ENCODE measurements at regions not wholly inside any gene's neighbourhood (a gene's known extent, or its start where the extent isn't known, plus 50 kb on each side); places are given as distances from the start of the nearest gene placed in this dataset.

DNA sequence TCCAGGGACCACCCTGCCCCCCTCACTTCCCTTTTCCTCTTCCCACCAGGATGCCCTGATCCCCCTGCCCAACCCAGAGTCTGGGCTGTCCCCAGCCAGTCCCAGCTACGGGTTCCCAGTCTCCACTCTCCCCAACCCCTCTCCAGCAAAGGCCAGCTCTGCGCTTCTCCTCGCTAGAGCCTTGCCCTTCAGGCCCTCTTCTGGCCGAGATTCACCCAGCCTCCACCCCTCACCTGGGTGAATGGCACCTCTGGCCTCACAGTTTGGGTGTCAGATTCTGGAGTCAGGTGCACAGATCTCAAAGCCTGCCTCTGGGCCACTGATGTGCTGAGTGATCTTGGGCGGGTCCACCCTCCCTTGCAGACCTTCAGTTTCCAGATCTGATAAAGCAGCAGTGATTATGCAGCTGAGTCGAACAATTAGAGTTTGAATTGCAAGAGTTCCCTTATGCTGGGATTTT is 185.6 kb upstream of the TNRC6C start:
- no peak for DNase-seq (ENCODE audit: low read depth in 2 of 2, low spot score in 1 of 2)

DNA sequence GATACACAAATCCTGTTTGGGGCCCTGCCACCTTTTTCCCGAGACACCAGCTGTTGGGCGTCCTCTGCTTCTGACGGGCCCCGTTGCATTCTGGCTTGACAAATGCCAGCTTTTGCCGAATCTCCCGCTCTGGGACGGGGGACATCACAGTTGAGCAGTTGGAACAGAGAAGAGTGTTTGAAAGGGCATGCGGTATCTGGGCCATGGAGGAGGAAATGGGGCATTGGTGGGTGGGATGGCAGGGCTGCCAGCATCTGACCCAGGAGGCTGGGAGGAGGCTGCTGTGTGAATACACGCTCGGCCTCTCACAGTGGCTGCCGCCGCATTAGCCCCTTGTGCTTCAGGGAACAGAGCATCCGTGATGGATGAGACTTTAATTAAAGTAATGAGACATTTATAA is 184.3 kb upstream of the TNRC6C start:
- no peak for DNase-seq (ENCODE audit: low read depth in 2 of 2, low spot score in 1 of 2)

DNA sequence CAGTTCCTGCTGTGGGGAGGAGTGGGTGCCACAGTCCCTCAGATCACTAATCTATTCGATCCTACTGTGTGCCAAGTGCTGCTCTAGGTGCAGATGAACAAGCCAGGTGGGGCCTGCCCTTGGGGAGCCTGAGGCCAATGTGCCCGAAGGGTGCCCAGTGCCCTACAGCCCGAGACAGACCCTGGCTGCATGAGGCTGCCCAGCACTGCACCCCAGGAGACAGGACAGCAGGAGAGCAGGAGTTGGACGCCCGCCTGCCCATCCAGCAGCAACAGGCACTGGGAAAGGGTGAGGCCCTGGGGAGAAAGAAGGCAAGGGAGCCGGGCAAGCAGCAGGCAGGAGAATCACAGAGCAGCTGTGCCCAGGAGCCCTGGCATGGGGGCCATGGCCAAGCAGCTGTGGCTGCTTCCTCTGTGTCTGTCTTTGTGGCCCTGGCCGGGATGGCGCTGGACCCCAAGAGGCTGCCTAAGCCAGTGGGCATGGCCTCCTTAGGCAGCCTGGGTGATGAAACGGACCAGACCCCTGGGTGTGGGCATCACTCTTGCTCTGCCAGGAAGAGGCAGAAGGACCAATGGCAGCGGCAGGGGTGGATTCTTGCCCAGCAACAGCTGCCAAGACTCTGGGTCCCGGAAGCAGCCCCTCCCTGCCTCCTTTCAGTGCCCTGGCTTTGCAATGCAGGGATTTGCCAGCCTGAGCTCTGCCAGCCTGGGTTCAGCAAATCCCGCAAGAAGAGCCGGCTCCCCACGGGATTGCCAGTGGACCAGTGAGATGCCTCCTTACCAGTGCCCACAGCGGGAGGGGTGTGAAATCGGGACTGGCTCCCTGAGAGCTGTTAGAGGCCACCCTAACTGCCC is 179.6 kb upstream of the TNRC6C start:
- DNase-seq (ENCODE audit: low read depth in 2 of 2, low spot score in 1 of 2) = no peak

DNA sequence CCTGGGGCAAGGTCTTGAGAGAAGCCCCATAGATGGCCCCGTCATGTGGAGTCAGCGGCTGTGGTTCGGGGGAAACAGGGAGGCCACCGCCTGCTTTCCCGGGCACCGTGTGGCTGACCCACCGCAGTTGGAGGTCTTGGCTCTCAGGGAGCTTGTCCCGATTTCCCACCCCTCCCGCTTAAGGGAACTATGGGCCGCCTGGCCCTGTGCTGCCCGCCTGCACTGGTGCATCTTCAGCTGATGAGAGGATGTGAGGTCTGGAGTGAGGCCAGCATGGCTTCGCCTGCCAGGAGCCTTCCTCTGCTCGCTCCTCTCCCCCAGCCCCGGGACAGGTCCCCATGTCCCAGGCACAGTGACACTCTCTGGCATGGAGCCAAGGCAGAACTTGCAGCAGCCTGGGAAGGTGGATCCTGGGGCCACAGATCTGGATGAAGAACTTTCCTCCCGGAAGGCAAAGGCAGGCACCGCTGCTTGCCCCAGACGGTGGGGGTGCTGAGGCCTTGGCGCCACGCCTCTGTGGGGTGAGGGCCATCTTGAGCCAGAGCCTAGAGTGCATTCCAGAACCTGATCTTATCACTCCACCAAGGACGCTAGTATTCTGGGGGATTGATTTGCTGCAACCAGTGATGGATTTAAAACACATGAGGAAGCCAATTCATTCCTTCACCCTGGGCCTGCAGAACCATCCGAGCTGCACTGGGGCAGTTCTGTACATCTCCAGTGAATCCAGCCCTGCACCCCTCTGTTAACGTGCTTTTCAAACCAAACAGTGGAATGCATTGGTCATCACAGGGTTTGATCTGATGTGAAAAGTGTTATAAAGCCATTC is 178.6 kb upstream of the TNRC6C start:
- DNase-seq (ENCODE audit: low read depth in 2 of 2, low spot score in 1 of 2) = no peak

DNA sequence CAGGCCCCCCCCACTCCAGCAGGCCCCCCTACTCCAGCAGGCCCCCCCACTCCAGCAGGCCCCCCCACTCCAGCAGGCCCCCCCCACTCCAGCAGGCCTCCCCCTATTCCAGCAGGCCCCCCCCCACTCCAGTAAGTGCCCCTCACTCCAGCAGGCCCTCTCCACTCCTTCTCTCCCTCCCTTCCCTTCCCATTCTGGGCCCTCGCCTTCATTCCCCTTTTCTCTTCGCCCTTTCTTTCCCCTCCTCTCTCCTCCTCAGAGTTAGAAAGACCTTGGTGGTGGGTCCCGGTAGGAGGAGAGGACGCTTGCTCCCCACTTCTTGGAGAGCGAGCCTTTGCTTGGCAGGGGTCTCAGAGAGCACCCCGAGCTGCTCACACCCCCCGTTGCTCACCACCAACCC is 177.0 kb upstream of the TNRC6C start:
- no peak for DNase-seq (ENCODE audit: low read depth in 2 of 2, low spot score in 1 of 2)

DNA sequence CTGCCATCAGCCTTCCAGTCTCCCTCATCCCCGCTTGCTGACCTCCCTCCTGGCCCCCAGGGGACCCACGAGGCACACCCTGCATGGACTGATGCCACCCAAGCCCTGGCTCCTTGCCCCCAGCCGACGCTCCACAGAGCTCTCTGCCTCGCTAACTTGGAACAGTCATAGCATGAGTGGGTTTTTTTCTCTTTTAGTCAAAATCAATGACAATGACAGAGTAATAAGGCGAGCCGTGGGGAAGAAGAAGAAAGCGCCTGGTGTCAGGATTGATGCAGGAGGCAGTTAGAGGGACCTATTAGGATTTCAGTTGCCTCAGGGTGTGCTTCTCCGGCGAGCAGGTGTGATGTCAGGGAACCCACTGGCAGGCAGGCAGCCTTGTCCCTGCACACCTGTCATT is 176.3 kb upstream of the TNRC6C start:
- no peak for DNase-seq (ENCODE audit: low read depth in 2 of 2, low spot score in 1 of 2)

DNA sequence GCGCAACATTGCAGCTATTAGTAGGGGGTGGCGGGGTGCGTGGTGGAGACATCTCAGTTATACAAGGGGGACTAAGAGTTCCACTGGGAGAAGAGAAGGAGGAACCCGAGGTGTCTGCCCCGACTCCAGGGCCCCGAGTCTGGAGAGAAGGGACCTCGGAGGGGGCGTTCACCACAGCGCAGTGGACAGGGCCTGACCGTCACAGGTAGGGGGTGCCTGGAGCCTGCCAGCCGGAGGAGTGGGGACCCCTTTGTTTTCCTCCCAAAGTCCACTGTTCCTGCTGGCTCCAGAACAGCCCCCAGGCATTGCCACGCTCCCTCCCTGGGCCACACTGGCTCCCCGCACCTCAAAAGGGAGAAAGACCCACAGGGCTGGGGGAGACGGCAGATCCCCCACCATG is 175.9 kb upstream of the TNRC6C start:
- DNase-seq (ENCODE audit: low read depth in 2 of 2, low spot score in 1 of 2) = no peak

DNA sequence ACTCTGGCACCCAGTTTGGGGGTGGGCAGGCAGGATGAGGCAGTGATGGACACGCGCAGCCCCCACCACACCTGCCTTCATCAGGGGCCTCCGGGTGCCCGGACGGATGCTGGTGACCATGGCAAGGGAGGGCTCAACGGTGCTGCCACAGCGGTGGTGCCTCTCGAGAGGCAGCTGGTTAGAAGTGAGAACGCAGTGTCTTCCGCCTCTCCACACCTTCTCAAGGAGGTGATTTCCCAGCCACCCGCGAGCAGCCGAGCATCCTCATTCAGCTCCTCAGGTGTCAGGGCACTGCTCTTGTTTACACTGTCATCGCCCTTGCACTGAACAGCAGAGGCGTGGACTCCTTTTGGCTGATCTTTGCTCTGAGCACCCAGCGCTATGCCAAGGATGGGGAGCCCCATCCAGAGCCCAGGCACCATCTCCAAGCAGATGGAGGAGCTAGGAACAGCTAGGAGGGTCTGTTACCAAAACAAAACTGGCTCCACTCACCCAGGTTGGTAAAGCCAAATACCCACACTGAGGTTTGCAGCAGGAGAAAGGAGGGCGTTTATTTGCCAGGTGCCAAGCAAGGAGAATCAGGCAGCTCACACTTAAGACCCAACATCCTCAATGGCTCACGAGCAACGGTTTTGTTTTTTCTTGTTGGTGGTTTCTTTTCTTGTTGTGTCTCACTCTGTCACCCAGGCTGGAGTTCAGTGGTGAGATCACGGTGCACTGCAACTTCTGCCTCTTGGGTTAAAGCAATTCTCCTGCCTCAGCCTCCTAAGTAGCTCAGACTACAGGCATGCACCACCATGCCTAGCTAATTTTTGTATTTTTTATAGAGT is 174.3 kb upstream of the TNRC6C start:
- peak; percentile 9 to 57 for DNase-seq (ENCODE audit: low read depth in 2 of 2, low spot score in 1 of 2)

DNA sequence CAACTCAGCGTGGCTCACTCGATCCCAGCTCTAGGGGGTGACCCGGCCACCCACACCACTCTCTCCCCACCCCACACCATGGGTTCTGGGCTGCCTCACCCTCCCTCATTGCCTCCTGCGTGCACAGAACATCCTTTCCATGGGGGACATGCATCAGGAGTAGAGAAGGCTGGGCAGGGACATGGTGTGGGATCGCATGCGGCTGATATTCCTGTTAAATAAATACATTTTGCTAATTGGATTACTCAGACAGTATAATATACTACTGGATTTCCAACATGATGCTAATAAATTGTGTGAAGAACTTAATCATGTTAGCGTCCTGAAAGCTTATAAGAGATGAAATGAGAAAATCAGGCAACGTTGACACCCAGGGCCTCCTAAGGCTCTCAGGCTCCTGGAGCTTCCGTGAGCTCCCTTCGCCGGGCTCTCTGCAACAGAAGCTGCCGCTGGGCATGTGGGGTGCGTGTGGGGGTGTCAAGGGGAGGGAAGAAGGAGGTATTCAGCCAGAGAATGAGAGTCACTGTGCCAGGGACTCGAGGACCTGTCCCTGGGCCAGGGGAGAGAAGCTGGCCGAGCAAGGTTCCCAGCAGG is 173.1 kb upstream of the TNRC6C start:
- no peak for DNase-seq (ENCODE audit: low read depth in 2 of 2, low spot score in 1 of 2)

DNA sequence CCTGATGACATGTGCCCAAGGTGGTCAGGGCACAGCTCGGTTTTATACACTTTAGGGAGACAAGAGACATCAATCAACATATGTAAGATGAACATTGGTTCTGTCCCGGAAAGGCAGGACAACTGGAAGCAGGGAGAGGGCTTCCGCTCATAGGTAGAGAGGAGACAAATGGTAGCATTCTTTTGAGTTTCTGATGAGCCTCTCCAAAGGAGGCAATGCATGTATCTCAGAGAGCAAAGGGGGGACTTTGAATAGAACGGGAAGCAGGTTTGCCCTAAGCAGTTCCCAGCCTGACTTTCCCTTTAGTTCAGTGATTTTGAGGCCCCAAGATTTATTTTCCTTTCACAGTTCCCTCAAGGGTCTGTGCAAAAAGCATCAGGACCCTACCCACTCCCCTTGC is 172.4 kb upstream of the TNRC6C start:
- DNase-seq (ENCODE audit: low read depth in 2 of 2, low spot score in 1 of 2) = no peak

DNA sequence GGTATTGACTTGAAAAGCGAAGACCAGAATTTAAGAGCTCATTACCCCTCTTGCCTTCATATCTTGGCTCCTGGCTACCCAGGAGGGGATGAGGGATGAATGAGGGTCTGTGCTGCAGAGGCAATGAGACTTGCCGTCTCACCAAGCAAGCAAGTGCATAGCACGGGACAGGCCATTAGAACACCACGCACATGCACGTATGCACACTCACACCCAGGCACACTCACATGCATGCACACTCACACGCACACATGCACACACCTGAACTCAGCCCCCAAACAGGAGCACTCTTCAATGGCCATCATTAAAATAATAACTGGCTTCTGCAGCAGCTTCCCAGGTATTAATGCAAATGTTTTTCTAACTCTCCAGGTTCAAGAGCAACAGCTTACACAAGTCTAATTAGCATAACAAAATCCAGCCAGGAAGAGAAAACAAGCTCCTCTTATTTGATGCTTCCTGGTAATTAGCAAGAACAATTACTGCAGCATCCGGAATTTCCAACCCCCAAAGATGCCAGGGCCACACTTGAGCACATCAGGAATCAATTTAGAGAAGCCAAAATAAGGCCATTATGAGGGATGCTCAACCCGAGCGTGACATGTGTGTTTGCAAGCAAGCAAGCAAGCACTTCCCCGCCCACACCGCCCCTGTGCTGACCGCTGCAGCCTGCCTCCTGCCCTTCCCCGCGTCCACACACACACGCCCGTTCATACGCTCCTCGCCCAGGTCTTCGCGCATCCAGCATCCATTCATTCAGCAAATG is 171.6 kb upstream of the TNRC6C start:
- DNase-seq (ENCODE audit: low read depth in 2 of 2, low spot score in 1 of 2) = no peak

DNA sequence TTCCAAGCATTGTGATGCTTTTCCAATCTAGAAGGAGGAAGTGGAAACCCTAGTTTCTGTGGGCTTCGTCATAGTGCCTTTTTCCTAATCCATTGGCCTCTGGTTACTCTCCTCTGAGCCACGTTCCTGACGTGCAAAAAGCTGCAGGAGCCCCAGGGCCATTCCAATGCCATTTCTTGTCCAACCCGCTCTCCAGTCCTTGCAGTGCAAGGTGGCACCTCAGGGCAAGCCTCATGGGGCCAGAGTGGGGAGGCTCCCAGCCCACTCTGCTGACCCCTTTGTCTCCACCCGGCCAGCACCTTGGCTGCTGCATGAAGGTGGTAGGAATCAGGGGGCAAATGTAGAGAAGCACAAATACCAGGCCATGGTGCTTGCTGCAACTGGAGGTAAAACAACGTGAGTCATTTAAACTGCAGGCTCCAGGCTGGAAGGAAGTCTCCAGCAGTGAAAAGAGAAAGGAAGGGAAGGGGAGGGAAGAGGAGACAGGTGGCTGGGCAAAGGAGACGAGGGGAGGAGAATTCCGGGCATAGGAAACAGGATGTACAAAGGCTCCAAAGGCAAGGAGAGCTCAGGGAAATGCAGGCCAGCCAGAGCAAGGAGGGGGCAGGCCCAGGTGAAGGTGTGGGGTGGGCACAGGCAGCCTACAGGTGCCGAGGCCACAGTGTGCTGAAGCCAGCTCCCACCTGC is 168.2 kb upstream of the TNRC6C start:
- no peak for DNase-seq (ENCODE audit: low read depth in 2 of 2, low spot score in 1 of 2)

DNA sequence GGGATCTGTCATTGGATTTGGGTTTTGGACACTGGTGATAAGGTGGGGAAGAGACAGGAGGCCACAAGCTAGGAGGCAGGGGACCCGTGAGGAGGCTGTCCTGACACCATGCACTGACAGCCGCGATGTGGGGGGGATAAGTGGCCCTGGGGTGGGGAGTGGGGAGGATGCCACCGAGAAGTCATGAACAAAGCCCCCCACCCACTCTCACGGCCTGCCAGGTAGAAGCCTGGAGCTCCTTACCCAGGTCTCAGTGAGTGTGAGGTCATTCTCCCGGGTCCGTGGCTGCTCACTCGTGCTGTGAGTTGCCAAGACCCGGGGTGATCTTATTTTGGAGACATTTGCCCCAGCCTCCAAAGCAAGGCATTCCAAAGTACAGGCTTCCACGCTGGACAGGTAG is 165.9 kb upstream of the TNRC6C start:
- no peak for DNase-seq (ENCODE audit: low read depth in 2 of 2, low spot score in 1 of 2)

DNA sequence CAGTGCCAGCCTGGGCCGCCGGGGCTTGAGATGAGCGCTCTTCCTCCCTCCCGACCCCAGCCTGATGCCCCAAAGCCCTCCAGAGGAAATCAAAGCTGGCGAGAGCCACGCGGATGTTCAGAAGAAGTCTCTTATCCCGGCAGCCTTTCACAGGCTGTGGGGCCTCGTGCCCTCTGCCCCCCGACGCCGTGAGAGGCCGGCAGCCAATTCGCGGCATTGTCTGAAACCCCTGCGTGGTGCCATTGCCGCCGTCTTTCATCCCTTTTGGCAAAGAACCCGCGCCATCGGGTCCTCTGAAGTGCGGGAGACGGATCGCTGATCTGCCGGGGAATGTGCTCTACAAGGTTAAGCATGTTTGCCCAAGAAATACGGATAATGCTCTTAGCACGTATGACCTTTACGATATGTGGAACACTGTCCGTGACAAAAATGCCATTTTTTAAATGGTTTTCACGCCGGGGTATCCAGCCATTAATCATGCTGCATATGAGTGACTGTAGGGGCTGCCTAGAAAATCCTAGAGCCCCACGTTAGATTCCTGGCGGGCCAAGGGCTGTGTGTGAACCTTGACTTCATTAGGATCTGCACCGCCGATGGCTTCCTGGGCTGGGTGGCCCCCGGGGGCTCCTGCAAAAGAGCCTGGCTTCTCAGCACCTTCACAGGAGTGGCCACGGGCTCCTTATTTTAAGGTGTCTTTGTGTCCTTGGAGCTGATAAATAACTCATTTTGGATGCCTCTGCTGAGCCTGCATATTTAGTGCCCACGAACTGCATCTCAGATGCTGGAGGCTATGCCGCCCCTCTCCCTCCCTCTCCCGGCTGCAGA is 165.1 kb upstream of the TNRC6C start:
- DNase-seq (ENCODE audit: low read depth in 2 of 2, low spot score in 1 of 2) = no peak

DNA sequence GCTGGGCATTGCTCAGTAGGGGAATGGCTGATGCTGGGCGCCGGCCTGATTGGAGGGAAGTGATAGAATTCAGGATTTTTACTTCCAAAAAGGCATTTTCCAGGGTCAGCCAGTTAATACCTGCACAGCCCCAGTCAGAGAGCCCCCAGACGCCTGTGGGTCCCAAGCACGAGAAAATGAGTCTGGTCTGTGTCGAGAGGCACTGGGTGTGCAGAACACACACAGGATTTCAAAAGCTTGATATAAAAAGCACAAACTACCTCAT is 164.6 kb upstream of the TNRC6C start:
- no peak for DNase-seq (ENCODE audit: low read depth in 2 of 2, low spot score in 1 of 2)

DNA sequence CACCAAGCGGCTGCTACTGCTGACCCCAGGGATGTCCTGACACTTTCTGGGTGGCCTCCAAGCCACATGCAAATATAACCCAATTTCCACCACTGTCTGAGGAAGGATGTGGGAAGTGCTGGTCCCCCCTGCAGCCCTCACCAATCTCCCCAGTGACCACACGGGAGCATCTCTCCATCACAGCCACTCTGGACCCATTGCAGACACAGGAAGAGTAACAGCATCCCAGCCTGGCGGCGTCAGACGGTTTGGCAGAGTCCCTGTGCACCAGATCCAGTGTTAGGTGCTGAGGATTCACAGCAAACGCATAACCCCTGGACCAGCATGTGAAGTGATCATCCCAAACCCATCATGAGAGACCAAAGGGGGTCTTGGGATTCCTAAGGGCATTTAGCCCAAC is 163.7 kb upstream of the TNRC6C start:
- DNase-seq (ENCODE audit: low read depth in 2 of 2, low spot score in 1 of 2) = no peak

DNA sequence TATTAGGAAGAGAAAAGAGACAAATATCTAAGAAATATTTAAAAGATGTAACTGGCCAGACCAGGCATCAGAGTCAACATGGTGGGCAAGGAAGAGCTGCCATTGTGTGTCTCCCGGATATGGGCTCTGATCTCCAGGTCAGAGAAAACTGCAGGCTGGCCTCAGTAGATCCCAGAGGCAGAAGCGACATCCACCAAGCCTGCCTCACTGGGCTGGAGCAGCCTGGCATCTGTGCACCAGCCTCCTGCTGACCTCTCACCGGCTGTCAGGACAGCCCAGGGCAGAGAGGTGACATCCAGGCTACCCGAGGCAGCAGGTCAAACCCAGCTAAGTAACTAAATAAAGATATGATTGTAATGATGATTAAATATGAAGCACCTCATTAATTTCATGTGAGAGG is 162.8 kb upstream of the TNRC6C start:
- DNase-seq (ENCODE audit: low read depth in 2 of 2, low spot score in 1 of 2) = no peak

DNA sequence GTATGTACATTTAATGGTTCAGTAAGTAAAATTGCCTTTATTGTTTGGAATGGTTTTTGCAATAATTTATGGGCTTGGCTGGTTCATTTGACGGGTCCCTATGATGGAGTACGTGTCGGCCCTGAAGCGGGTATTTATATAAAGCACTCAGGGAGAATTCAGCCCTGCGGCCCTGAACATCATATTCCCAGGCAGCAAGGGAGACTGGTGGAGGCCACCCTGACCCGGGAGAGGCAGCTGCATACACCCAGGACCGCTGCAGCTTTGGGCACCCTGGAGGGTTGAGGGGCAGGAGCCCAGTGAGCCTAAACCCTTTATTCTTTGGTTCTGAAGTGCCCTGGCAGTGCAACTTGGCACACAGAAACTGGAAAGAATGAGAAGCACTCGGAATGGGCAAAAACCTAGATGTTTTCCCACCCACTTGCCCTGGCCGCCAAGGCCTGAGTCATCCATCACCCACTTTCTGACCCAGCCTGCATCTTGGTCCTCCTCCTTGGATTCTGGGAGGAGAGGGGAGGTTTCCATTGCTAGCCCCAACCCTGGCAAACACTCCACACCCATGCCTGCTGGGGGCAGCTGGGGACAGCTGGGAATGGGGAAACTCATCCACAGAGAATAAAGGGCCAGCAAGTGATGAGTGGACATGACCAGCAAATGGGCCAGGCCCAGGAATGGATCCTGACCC is 162.2 kb upstream of the TNRC6C start:
- no peak for DNase-seq (ENCODE audit: low read depth in 2 of 2, low spot score in 1 of 2)

DNA sequence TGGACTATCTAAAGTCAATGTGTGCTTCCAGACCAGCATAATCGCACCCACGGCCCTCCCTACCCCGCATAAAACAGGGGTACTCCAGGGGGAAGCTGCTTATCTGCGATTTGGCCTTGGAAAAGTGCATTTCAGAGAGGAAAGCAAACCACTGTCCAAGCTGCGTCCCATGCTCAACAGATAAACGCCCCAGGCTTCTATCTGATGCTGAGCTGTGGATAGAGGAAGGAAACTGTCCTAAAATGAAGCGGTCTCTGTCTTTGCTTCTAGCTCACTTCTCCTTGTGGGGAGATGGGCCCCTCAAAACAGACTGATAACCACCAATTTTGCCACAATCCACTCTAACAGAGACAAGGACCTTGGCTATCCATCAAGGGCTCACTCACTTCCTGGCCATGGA is 160.5 kb upstream of the TNRC6C start:
- no peak for DNase-seq (ENCODE audit: low read depth in 2 of 2, low spot score in 1 of 2)
